GM12874 (cell line): ENCODE measurements at regions not wholly inside any gene's neighbourhood (a gene's known extent, or its start where the extent isn't known, plus 50 kb on each side); places are given as distances from the start of the nearest gene placed in this dataset.

Source experiments
- TF ChIP-seq, protein P1 (sequence below): IDR thresholded peaks from 2 replicates; pipeline ENCODE4 v1.5.1; 2011; ENCODE audit warnings: low read depth, mild to moderate bottlenecking, control low read depth, low read length, moderate library complexity; ENCODE audit not compliant: insufficient read depth

- TF ChIP-seq, protein P1, sequence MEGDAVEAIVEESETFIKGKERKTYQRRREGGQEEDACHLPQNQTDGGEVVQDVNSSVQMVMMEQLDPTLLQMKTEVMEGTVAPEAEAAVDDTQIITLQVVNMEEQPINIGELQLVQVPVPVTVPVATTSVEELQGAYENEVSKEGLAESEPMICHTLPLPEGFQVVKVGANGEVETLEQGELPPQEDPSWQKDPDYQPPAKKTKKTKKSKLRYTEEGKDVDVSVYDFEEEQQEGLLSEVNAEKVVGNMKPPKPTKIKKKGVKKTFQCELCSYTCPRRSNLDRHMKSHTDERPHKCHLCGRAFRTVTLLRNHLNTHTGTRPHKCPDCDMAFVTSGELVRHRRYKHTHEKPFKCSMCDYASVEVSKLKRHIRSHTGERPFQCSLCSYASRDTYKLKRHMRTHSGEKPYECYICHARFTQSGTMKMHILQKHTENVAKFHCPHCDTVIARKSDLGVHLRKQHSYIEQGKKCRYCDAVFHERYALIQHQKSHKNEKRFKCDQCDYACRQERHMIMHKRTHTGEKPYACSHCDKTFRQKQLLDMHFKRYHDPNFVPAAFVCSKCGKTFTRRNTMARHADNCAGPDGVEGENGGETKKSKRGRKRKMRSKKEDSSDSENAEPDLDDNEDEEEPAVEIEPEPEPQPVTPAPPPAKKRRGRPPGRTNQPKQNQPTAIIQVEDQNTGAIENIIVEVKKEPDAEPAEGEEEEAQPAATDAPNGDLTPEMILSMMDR, result no peak
These were observed 878.3 kb downstream of the TLE1 start for GRCh38 chr9:80811003-80811402.

DNA sequence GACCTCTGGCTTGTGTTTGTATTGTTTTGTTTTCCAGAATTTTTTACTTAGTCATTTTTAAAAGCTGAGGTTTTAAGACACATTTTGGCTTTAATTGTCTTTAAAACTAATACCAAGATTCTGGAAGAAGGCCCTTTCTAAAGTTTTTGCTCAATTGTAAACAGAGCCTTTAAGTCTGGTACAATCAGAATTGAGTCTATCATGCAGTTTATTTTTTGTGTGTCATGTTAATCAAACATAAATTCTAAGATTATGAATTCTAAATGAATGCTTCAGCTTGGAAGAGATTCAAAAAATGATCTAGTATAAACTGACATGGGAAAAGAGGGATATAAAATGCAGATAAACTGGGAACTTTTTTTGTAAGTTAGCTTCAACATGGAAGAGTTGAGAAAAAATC is 882.7 kb downstream of the TLE1 start:
- TF ChIP-seq, protein P1, result no peak

- TF ChIP-seq, protein P1, result no peak
These were observed 884.5 kb downstream of the TLE1 start for GRCh38 chr9:80804873-80805272.

DNA sequence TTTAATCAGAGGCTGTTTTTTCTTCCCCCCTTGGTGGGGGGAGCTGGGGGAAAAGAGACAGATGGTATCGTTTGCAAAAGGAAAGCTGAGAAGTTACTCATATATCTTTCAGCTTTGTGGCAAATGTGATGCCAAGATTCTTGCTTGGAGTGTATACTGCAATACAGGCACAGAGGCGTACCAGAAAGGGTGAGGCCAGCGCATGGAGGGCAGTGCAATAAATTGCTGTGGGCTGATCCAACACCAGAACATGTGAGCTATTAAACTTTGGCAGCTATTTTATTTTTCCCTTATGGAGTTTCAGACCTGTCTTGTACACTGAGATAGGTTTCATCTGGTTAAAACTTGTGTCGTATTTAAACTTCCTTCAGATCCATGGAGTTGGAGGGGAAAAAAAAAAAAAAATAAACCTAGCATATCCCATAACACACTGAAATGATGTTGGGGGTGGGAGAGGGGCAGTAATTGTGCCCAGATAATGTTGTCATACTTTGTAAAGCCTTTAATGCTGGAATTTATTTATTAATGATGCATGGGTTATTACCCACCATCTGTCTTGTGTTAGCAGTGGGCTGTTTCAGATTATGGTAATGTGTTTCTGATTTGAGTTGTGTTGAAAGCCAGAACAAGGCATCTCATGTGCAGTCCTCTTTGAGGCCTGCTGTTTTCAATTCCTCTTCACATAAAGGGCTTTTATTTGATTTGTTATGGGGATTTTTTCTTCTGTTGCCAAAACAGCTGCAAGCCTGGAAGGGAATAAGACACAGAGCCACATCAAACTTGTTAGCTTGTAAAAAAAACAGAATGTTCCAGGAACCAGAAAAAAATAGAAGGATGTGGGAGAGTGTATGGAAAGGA is 891.3 kb downstream of the TLE1 start:
- TF ChIP-seq, protein P1, result no peak

DNA sequence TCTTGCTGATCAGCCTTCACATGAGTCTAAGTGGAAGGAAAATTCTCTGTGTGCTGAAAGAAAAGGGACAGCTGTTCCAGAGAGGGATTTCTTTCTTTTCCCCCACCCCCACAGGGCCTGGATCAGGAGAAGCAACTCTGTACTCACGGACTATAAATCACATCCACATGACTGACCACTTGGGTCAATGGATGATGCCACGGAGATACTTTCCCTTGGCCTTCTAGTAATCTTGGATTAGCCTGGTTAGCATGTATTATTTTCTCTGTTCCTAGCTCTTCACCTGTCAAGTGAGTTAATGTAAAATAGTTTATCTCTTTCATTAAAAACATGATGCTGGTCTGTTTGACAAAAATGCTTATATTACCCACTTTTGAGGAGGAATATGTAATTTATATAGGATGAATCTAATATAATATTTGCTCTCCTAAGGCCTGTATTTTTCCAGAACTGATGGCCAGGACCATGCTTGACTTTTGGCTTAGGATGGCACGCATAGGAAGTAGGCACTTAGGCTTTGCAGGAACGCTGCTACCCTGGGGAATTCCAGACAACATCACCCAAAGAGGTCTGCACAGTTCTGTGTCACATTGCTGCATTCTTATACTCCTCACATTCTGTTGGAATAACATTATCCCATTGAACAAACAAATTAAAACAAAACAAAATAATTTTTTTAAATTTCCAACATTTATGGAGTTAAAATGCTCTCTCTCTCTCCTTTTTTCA is 892.1 kb downstream of the TLE1 start:
- TF ChIP-seq, protein P1, result no peak

- TF ChIP-seq, protein P1, result no peak
These were observed 892.7 kb downstream of the TLE1 start for GRCh38 chr9:80796632-80797031.

- TF ChIP-seq, protein P1, result no peak
These were observed 895.1 kb downstream of the TLE1 start for GRCh38 chr9:80794197-80794596.
